GM23248 (cell line): ENCODE measurements at regions not wholly inside any gene's neighbourhood (a gene's known extent, or its start where the extent isn't known, plus 50 kb on each side); places are given as distances from the start of the nearest gene placed in this dataset.

Experiments used
- DNase-seq: peaks from one replicate; pipeline ENCODE4 v3.0.0-alpha.2; 2015
- H2AFZ ChIP-seq: fragments of 200-600 bp; sonication (generic); 2 replicates; pipeline ENCODE4 v1.6.1; 2016; ENCODE audit warnings: antibody characterized with exemption
- H3F3A ChIP-seq: fragments of 200-600 bp; sonication (generic); 2 replicates; pipeline ENCODE4 v1.6.1; 2016; ENCODE audit warnings: mild to moderate bottlenecking, antibody characterized with exemption, mixed run types; ENCODE audit not compliant: insufficient read depth
- H3K27ac ChIP-seq: fragments of 200-600 bp; sonication (generic); 2 replicates; pipeline ENCODE4 v1.5.1; 2016; ENCODE audit warnings: mild to moderate bottlenecking
- H3K27me3 ChIP-seq: fragments of 200-600 bp; sonication (generic); replicated peaks from 2 replicates; pipeline ENCODE4 v1.6.1; 2016; ENCODE audit warnings: mild to moderate bottlenecking; ENCODE audit not compliant: insufficient read depth
- H3K36me3 ChIP-seq: fragments of 200-600 bp; sonication (generic); 2 replicates; pipeline ENCODE4 v1.6.1; 2016; ENCODE audit warnings: low read depth, mild to moderate bottlenecking
- H3K4me1 ChIP-seq: fragments of 200-600 bp; sonication (generic); 2 replicates; pipeline ENCODE4 v1.6.1; 2016; ENCODE audit warnings: mild to moderate bottlenecking; ENCODE audit not compliant: insufficient read depth
- H3K4me2 ChIP-seq: fragments of 200-600 bp; sonication (generic); one replicate; pipeline ENCODE4 v1.6.1; 2016; ENCODE audit warnings: mild to moderate bottlenecking; ENCODE audit not compliant: unreplicated experiment
- H3K4me3 ChIP-seq: fragments of 200-600 bp; sonication (generic); 2 replicates; pipeline ENCODE4 v1.5.1; 2016; ENCODE audit warnings: mild to moderate bottlenecking
- H3K79me2 ChIP-seq: fragments of 200-600 bp; sonication (generic); 2 replicates; pipeline ENCODE4 v1.6.1; 2016; ENCODE audit warnings: mild to moderate bottlenecking; ENCODE audit not compliant: insufficient read depth
- H3K9ac ChIP-seq: fragments of 200-600 bp; sonication (generic); 2 replicates; pipeline ENCODE4 v1.6.1; 2016; ENCODE audit warnings: mild to moderate bottlenecking
- H3K9me2 ChIP-seq: fragments of 200-600 bp; sonication (generic); 2 replicates; pipeline ENCODE4 v1.6.1; 2016; ENCODE audit warnings: mixed run types, mild to moderate bottlenecking, moderate library complexity; ENCODE audit not compliant: insufficient read depth
- H3K9me3 ChIP-seq: fragments of 200-600 bp; sonication (generic); one replicate; pipeline ENCODE4 v1.6.1; 2017; ENCODE audit warnings: low read depth
- H4K20me1 ChIP-seq: fragments of 200-600 bp; sonication (generic); 2 replicates; pipeline ENCODE4 v1.6.0; 2016; ENCODE audit not compliant: insufficient read depth
- EZH2 ChIP-seq: fragments of 200-600 bp; sonication (generic); IDR thresholded peaks from 2 replicates; pipeline ENCODE4 v1.6.1; 2018; ENCODE audit warnings: antibody characterized with exemption, mild to moderate bottlenecking; ENCODE audit not compliant: insufficient read depth, poor library complexity, severe bottlenecking
- EZH2phosphoT487 ChIP-seq: fragments of 200-600 bp; sonication (generic); IDR thresholded peaks from 2 replicates; pipeline ENCODE4 v1.6.1; 2018; ENCODE audit warnings: antibody characterized with exemption, moderate library complexity, mild to moderate bottlenecking, low read depth; ENCODE audit not compliant: insufficient read depth
- WGBS, 2 experiments: methylation state at CpG; one replicate each; pipeline ENCODE4 v1.1.6; 2015 to 2017; ENCODE audit warnings: low lambda C conversion rate in 2 of 2, low coverage in 1 of 2; ENCODE audit errors: missing lambda C conversion rate in 2 of 2; 5-methylcytosine and 5-hydroxymethylcytosine counted together
- in situ Hi-C: fragments of 300-500 bp; cut with MboI; formaldehyde crosslinking; loops from 2 replicates; pipeline ENCODE4 v1.15.0; 2020

GRCh38 chr10:83824099-83824498 is 315.2 kb upstream of the GHITM start:
- H3K4me1 ChIP-seq, result no peaks in the 10 kb centered on the region
- no peak for DNase-seq
- no peaks in the 10 kb centered on the region for H3K79me2 ChIP-seq
- H4K20me1 ChIP-seq, result no peaks in the 10 kb centered on the region
- WGBS, 2 experiments, result 41 to 43% methylated on average over 3 of the region's 3 CpGs
- H3K9me3 ChIP-seq, result no peaks in the 10 kb centered on the region
- in situ Hi-C loops, result no loop called here
- no peaks in the 10 kb centered on the region for H3K9me2 ChIP-seq
- H3K9ac ChIP-seq, result no peak overlapping the region
- no peak overlapping the region for H2AFZ ChIP-seq
- no peaks in the 10 kb centered on the region for H3F3A ChIP-seq
- H3K36me3 ChIP-seq, result no peaks in the 10 kb centered on the region
- TF ChIP-seq EZH2 (no peak), EZH2phosphoT487 (no peak)
- H3K27me3 ChIP-seq, result no peaks in the 10 kb centered on the region
- no peak overlapping the region for H3K27ac ChIP-seq
- no peak overlapping the region for H3K4me3 ChIP-seq
- H3K4me2 ChIP-seq, result no peak overlapping the region

- Histone ChIP-seq H3K9me3 (peaks cover 6% of the 10 kb centered on the region), H3K9ac (no peak overlapping the region), H3K27me3 (no peaks in the 10 kb centered on the region), H3K79me2 (no peaks in the 10 kb centered on the region), H3F3A (no peaks in the 10 kb centered on the region), H4K20me1 (no peaks in the 10 kb centered on the region), H3K9me2 (no peaks in the 10 kb centered on the region), H3K4me3 (no peak overlapping the region), H3K36me3 (no peaks in the 10 kb centered on the region), H3K4me2 (no peak overlapping the region), H3K27ac (no peak overlapping the region), H3K4me1 (no peaks in the 10 kb centered on the region), H2AFZ (no peak overlapping the region)
- TF ChIP-seq EZH2 (no peak), EZH2phosphoT487 (no peak)
- in situ Hi-C loops, result no loop called here
- WGBS, 2 experiments, result 9 to 12% methylated on average over 2 of the region's 2 CpGs
- no peak for DNase-seq
Measured at GRCh38 chr10:83834096-83834495, 305.2 kb upstream of the GHITM start.

GRCh38 chr10:83835945-83836745 is 303.2 kb upstream of the GHITM start:
- no peak overlapping the region for H3K4me2 ChIP-seq
- TF ChIP-seq EZH2phosphoT487 (no peak), EZH2 (no peak)
- no peak overlapping the region for H3K9ac ChIP-seq
- H3K9me3 ChIP-seq, result peaks cover 6% of the 10 kb centered on the region
- no peaks in the 10 kb centered on the region for H3K79me2 ChIP-seq
- H3F3A ChIP-seq, result no peaks in the 10 kb centered on the region
- no peak overlapping the region for H3K27ac ChIP-seq
- no peaks in the 10 kb centered on the region for H3K9me2 ChIP-seq
- no peak for DNase-seq
- no peaks in the 10 kb centered on the region for H3K36me3 ChIP-seq
- no peak overlapping the region for H3K4me3 ChIP-seq
- no peak overlapping the region for H2AFZ ChIP-seq
- in situ Hi-C loops, result no loop called here
- no peaks in the 10 kb centered on the region for H3K4me1 ChIP-seq
- H3K27me3 ChIP-seq, result no peaks in the 10 kb centered on the region
- WGBS, 2 experiments, result 5 to 6% methylated on average over 3 of the region's 3 CpGs
- H4K20me1 ChIP-seq, result no peaks in the 10 kb centered on the region

- Histone ChIP-seq H4K20me1 (no peaks in the 10 kb centered on the region), H3F3A (no peaks in the 10 kb centered on the region), H3K79me2 (no peaks in the 10 kb centered on the region), H2AFZ (no peak overlapping the region), H3K9ac (no peak overlapping the region), H3K9me2 (no peaks in the 10 kb centered on the region), H3K36me3 (no peaks in the 10 kb centered on the region), H3K4me3 (no peak overlapping the region), H3K4me1 (no peaks in the 10 kb centered on the region), H3K27me3 (no peaks in the 10 kb centered on the region), H3K9me3 (no peaks in the 10 kb centered on the region), H3K27ac (no peak overlapping the region), H3K4me2 (no peak overlapping the region)
- no peak for TF ChIP-seq EZH2phosphoT487
- TF ChIP-seq EZH2, result no peak
- in situ Hi-C loops, result no loop called here
- no peak for DNase-seq
- 16 to 21% methylated on average over 3 of the region's 3 CpGs for WGBS, 2 experiments
Measured at GRCh38 chr10:83848677-83849076, 290.6 kb upstream of the GHITM start.
